ENCODE measurements at regions not wholly inside any gene's neighbourhood (a gene's known extent, or its start where the extent isn't known, plus 50 kb on each side); places are given as distances from the start of the nearest gene placed in this dataset.
"Not testable (repeated sequence)": the region's sequence is repeated elsewhere in the genome, so short reads cannot be mapped to it uniquely, and the experiment has no call there.

DNA sequence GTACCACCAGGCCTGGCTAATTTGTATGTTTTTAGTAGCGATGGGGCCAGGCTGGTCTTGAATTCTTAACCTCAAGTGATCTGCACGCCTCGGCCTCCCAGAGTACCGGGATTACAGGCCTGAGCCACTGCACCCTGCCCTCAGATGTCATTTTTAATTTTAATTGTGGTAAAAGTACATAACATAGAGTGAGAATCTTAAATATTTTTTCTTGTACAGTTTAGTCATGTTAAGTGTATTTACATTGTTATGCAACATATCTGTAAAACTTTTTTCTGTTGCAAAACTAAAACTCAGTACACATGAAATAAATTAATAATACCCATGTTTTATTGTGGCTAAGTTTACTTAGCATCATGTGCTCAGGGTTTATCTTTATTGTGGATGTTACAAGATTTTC lies 231.4 kb downstream of the ALG10 start:
- Histone ChIP-seq H3K36me3 (no peaks in the 10 kb centered on the region), H3K4me3 (no peak overlapping the region), H3K27ac (no peak overlapping the region), H2AFZ (replicated peaks) (no peak overlapping the region), H3K79me2 (ENCODE audit: low read depth) (no peaks in the 10 kb centered on the region), H3K4me2 (no peak overlapping the region), H4K20me1 (ENCODE audit: low read depth) (no peaks in the 10 kb centered on the region), H3K27me3 (no peaks in the 10 kb centered on the region), H3K4me1 (no peaks in the 10 kb centered on the region), H3F3A (ENCODE audit: low read depth) (no peaks in the 10 kb centered on the region), H3K9me3 (ENCODE audit: low read depth) (no peaks in the 10 kb centered on the region), H3K9ac (no peak overlapping the region)
- peaks cover 14% of the 10 kb centered on the region for H3K9me3 Mint-ChIP-seq
- H3K27ac Mint-ChIP-seq, result no peak overlapping the region
- no peaks in the 10 kb centered on the region for H3K36me3 Mint-ChIP-seq
- DNase-seq (ENCODE audit: low spot score), result no peak
- TF ChIP-seq EZH2phosphoT487 (IDR thresholded peaks at IDR 0.05) (no peak), EZH2 (IDR thresholded peaks at IDR 0.05) (no peak), CTCF (IDR thresholded peaks at IDR 0.05) (no peak)
- H3K4me3 Mint-ChIP-seq, result no peak overlapping the region
- no peaks in the 10 kb centered on the region for H3K4me1 Mint-ChIP-seq
- peaks cover 2% of the 10 kb centered on the region for H3K27me3 Mint-ChIP-seq (ENCODE audit: insufficient read depth, low read depth)

GRCh38 chr12:34257093-34257492 lies 234.8 kb downstream of the ALG10 start:
- no peaks in the 10 kb centered on the region for H3K27me3 ChIP-seq
- Mint-ChIP-seq H3K4me1 (no peaks in the 10 kb centered on the region), H3K4me3 (no peak overlapping the region), H3K9me3 (peaks cover 27% of the 10 kb centered on the region), H3K36me3 (no peaks in the 10 kb centered on the region), H3K27me3 (ENCODE audit: insufficient read depth, low read depth) (peaks cover 2% of the 10 kb centered on the region), H3K27ac (no peak overlapping the region)
- no peaks in the 10 kb centered on the region for H3K36me3 ChIP-seq
- no peaks in the 10 kb centered on the region for H3K9me3 ChIP-seq (ENCODE audit: low read depth)
- H3K4me2 ChIP-seq, result no peak overlapping the region
- no peak overlapping the region for H3K4me3 ChIP-seq
- no peaks in the 10 kb centered on the region for H3K4me1 ChIP-seq
- no peaks in the 10 kb centered on the region for H4K20me1 ChIP-seq (ENCODE audit: low read depth)
- no peaks in the 10 kb centered on the region for H3F3A ChIP-seq (ENCODE audit: low read depth)
- no peak for DNase-seq (ENCODE audit: low spot score)
- H2AFZ ChIP-seq (replicated peaks), result no peak overlapping the region
- TF ChIP-seq CTCF (IDR thresholded peaks at IDR 0.05), result no peak
- H3K27ac ChIP-seq, result no peak overlapping the region
- no peak overlapping the region for H3K9ac ChIP-seq
- H3K79me2 ChIP-seq (ENCODE audit: low read depth), result no peaks in the 10 kb centered on the region

DNA sequence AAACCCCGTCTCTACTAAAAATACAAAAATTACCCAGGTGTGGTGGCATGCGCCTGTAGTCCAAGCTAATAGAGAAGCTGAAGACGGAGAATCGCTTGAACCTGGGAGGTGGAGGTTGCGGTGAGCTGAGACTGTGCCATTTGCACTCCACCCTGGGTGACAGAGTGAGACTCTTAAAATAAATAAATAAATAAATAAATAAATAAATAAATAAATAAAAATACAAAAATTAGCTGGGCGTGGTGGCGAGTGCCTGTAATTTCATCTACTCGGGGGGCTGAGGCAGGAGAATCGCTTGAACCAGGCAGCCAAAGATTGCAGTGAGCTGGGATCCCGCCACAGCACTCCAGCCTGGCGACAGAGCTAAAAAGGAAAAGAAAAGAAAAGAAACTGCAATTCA lies 239.8 kb downstream of the ALG10 start:
- H3K27me3 ChIP-seq; H3K4me2 ChIP-seq; H3K36me3 Mint-ChIP-seq; H3K27ac ChIP-seq; H3F3A ChIP-seq (ENCODE audit: low read depth); H3K79me2 ChIP-seq (ENCODE audit: low read depth); H3K36me3 ChIP-seq; H3K4me3 ChIP-seq; H3K4me1 ChIP-seq; H3K27me3 Mint-ChIP-seq (ENCODE audit: insufficient read depth, low read depth); H3K9ac ChIP-seq; DNase-seq (ENCODE audit: low spot score); H3K4me1 Mint-ChIP-seq; H3K4me3 Mint-ChIP-seq; H3K27ac Mint-ChIP-seq; H3K9me3 ChIP-seq (ENCODE audit: low read depth); H4K20me1 ChIP-seq (ENCODE audit: low read depth); H2AFZ ChIP-seq (replicated peaks): not testable (repeated sequence)
- peaks cover 63% of the 10 kb centered on the region for H3K9me3 Mint-ChIP-seq

DNA sequence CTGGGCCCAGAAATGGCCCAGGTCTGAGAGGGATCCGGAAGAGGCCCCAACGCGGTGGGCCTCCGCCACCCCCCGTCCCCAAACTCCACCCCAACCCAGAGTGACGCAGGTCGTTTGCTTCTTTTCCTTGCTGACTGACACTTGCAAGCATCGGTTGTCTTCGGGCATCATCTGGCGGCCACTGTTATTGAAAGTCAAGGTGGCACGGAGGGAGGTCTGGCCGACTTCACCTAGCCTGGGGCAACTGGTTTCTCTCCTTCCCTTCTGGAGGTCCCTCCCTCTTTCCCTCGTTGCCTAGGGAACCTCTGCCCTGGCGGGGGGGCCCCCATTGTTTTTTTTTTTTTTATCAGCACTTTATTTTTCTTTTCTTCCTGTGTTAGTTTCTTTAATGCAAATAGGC lies 241.8 kb downstream of the ALG10 start:
- H3K4me1 ChIP-seq, result no peaks in the 10 kb centered on the region
- H3K36me3 Mint-ChIP-seq, result no peaks in the 10 kb centered on the region
- H3K4me3 Mint-ChIP-seq, result no peak overlapping the region
- TF ChIP-seq EZH2 (IDR thresholded peaks at IDR 0.05), result no peak
- no peak for TF ChIP-seq EZH2phosphoT487 (IDR thresholded peaks at IDR 0.05)
- no peak for TF ChIP-seq CTCF (IDR thresholded peaks at IDR 0.05)
- H3K4me1 Mint-ChIP-seq, result no peaks in the 10 kb centered on the region
- no peaks in the 10 kb centered on the region for H4K20me1 ChIP-seq (ENCODE audit: low read depth)
- no peak overlapping the region for H3K27ac ChIP-seq
- no peaks in the 10 kb centered on the region for H3K27me3 ChIP-seq
- H3K27me3 Mint-ChIP-seq (ENCODE audit: insufficient read depth, low read depth), result peaks cover 3% of the 10 kb centered on the region
- no peak for DNase-seq (ENCODE audit: low spot score)
- H2AFZ ChIP-seq (replicated peaks), result no peak overlapping the region
- H3K4me3 ChIP-seq, result no peak overlapping the region
- H3K9me3 ChIP-seq (ENCODE audit: low read depth), result peaks cover 5% of the 10 kb centered on the region
- no peak overlapping the region for H3K4me2 ChIP-seq
- no peak overlapping the region for H3K27ac Mint-ChIP-seq
- H3K36me3 ChIP-seq, result no peaks in the 10 kb centered on the region
- H3K9ac ChIP-seq, result no peak overlapping the region
- H3F3A ChIP-seq (ENCODE audit: low read depth), result no peaks in the 10 kb centered on the region
- peaks cover 64% of the 10 kb centered on the region for H3K9me3 Mint-ChIP-seq
- H3K79me2 ChIP-seq (ENCODE audit: low read depth), result no peaks in the 10 kb centered on the region

DNA sequence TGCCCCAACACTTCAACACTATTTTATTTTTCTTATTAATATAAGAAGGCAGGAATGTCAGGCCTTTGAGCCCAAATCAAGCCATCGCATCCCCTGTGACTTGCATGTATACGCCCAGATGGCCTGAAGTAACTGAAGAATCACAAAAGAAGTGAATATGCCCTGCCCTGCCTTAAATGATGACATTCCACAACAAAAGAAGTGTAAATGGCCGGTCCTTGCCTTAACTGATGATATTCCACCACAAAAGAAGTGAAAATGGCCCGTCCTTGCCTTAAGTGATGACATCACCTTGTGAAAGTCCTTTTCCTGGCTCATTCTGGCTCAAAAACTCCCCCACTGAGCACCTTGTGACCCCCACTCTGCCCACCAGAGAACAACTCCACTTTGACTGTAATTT lies 251.4 kb downstream of the ALG10 start:
- H3K9me3 ChIP-seq (ENCODE audit: low read depth); H4K20me1 ChIP-seq (ENCODE audit: low read depth); H2AFZ ChIP-seq (replicated peaks); H3K27me3 ChIP-seq; H3K4me2 ChIP-seq; H3F3A ChIP-seq (ENCODE audit: low read depth); H3K4me1 Mint-ChIP-seq; H3K36me3 ChIP-seq; H3K27me3 Mint-ChIP-seq (ENCODE audit: insufficient read depth, low read depth); H3K27ac ChIP-seq; H3K27ac Mint-ChIP-seq; H3K4me1 ChIP-seq; DNase-seq (ENCODE audit: low spot score); H3K79me2 ChIP-seq (ENCODE audit: low read depth); H3K36me3 Mint-ChIP-seq; H3K4me3 Mint-ChIP-seq; H3K9ac ChIP-seq; H3K4me3 ChIP-seq: not testable (repeated sequence)
- peaks cover 41% of the 10 kb centered on the region for H3K9me3 Mint-ChIP-seq
